ENCODE measurements at regions not wholly inside any gene's neighbourhood (a gene's known extent, or its start where the extent isn't known, plus 50 kb on each side); places are given as distances from the start of the nearest gene placed in this dataset.

GRCh38 chr18:78868330-78869316 lies 111.0 kb upstream of the SALL3 start:
- H3K27me3 ChIP-seq, result no peaks in the 10 kb centered on the region
- no peaks in the 10 kb centered on the region for H3K4me1 ChIP-seq
- H3K36me3 ChIP-seq, result no peaks in the 10 kb centered on the region
- H3K27ac ChIP-seq, result no peak overlapping the region
- no peak for TF ChIP-seq CTCF (IDR thresholded peaks at IDR 0.05)
- TF ChIP-seq POLR2A (IDR thresholded peaks at IDR 0.05), result no peak
- H3K9me3 ChIP-seq, result no peaks in the 10 kb centered on the region
- no peak overlapping the region for H3K4me3 ChIP-seq
- DNase-seq, result no peak

DNA sequence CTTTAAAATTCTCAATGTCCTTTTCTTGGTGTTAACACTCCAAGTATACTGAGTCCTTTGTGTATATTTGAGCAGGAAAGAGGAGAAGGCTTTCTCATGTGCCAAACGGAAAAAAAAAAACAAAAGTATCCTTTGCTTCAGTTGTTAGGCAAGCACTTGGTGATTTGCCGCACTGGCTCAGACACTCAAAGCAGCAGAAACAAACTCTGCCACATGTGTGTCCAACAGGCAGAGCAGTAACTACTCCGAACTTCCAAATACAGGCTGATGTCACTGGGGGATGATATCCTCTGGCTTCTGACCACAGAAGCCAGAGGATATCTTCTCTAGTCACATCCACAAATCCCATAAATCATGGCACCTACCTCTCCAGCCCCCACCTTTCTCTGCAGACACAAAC lies 108.0 kb upstream of the SALL3 start:
- no peak for DNase-seq
- TF ChIP-seq POLR2A (IDR thresholded peaks at IDR 0.05) (no peak), CTCF (IDR thresholded peaks at IDR 0.05) (no peak)
- no peaks in the 10 kb centered on the region for H3K27me3 ChIP-seq
- no peaks in the 10 kb centered on the region for H3K36me3 ChIP-seq
- H3K27ac ChIP-seq, result no peak overlapping the region
- H3K4me1 ChIP-seq, result no peaks in the 10 kb centered on the region
- H3K9me3 ChIP-seq, result no peaks in the 10 kb centered on the region
- H3K4me3 ChIP-seq, result no peak overlapping the region

GRCh38 chr18:78873926-78874500 lies 105.6 kb upstream of the SALL3 start:
- Histone ChIP-seq H3K4me3 (no peak overlapping the region), H3K27ac (no peak overlapping the region), H3K9me3 (no peaks in the 10 kb centered on the region), H3K36me3 (no peaks in the 10 kb centered on the region), H3K4me1 (no peaks in the 10 kb centered on the region), H3K27me3 (no peaks in the 10 kb centered on the region)
- DNase-seq, result no peak
- no peak for TF ChIP-seq CTCF (IDR thresholded peaks at IDR 0.05)

DNA sequence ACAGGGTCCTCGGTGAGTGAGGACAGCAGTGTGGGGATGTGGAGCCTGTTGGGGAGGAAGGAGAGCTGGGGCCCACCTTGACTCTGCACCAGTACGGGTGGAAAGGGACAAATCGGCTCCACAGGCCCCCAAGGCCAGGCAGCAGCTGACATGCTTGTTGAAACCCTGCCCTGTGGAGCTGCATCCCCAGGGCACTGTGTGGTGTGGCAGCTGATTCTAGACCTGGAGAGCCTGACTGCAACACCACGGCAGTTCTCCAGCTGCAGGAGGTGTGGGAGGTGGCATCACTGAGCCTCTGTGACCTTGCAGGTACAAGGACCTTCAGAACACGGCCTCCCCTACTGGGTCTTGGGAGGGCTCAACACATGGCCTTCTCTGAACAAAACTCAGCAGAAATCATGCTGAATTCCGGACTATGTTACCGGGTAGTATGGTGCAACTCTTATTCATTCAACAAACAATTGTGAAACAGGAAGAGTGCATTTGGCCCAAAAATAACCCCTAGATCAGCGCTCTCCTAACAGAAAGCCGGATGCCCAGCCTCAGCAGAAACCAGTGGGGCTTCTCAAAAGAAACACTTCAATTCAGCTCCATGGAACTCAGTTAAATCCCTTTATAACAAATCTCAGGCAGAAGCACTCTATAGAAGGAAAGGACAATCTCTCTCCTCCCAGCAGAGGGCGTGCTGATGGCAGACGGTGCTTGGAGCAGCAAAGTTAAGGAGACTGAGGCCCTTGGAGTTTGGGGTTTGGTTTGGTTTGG lies 104.4 kb upstream of the SALL3 start:
- TF ChIP-seq CTCF (IDR thresholded peaks at IDR 0.05) (peak in 3 of 6 experiments; percentile 23 to 29 (median 28)), POLR2A (IDR thresholded peaks at IDR 0.05) (no peak)
- Histone ChIP-seq H3K9me3 (no peaks in the 10 kb centered on the region), H3K27me3 (no peaks in the 10 kb centered on the region), H3K4me3 (no peak overlapping the region), H3K27ac (no peak overlapping the region), H3K4me1 (no peaks in the 10 kb centered on the region), H3K36me3 (no peaks in the 10 kb centered on the region)
- no peak for DNase-seq

DNA sequence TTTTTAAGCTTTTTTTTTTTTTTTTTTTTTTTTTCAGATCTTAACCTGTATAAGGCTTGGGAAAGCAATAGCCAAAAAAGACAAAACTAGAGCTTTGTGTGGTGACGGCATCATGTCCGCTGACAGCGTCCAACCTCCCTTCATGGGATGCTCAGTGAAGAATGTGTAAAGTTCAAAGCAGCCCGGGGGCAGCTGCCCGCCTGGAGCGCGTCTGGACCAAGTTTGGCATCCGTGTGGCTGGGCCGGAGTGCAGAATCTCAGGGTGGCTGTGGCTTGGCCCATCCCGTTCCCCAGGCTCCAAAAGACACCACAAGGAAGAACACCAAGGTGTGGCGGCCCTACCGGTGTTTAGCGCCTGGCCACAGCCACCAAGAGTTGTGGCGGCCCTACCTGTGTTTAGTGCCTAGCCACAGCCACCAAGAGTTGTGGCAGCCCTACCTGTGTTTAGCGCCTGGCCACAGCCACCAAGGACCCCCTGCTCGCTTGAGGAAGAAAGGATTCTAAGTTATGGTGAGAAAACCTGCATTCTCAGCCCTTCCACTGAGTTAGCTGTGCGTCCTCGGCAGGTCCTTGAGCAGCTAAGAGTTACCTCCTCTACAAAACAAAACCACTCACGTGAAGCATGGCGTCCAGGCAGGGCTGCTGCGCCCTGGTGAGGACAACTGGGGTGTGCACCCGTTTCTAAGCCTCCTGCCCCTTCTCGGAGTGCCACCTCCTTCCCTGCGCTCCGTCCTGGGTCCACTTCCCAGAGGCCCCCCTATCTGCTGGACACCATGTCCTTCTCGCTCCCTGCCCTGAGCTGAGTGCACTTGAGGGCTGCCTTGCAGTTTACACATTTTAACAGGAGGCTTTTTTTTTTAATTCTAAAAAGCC lies 103.6 kb upstream of the SALL3 start:
- H3K36me3 ChIP-seq, result no peaks in the 10 kb centered on the region
- H3K4me1 ChIP-seq, result no peaks in the 10 kb centered on the region
- no peak overlapping the region for H3K27ac ChIP-seq
- no peak for DNase-seq
- H3K4me3 ChIP-seq, result no peak overlapping the region
- no peaks in the 10 kb centered on the region for H3K27me3 ChIP-seq
- H3K9me3 ChIP-seq, result no peaks in the 10 kb centered on the region
- TF ChIP-seq CTCF (IDR thresholded peaks at IDR 0.05) (no peak), POLR2A (IDR thresholded peaks at IDR 0.05) (no peak)
